ENCODE measurements at regions not wholly inside any gene's neighbourhood (a gene's known extent, or its start where the extent isn't known, plus 50 kb on each side); places are given as distances from the start of the nearest gene placed in this dataset.

DNA sequence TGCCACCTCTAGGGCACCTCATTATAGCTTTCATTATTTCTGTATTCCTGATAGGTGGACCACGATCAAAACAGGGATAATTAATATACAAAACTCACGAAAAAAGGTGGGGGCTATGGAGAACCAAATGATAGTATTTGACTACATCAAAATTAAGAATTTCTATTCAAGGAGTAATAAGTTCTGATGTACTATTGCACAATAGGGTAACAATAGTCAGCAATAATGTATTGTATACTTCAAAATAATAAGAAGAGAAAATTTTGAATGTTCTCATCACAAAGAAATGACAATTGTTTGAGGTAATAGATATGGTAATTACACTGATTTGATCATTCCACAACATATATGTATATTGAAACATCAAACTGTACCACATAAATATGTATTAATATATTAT is 327.3 kb upstream of the TRAM1L1 start:
- no peak for TF ChIP-seq EZH2 (IDR thresholded peaks at IDR 0.05; ENCODE audit: borderline replicate concordance, low read length)
- TF ChIP-seq, protein P1, sequence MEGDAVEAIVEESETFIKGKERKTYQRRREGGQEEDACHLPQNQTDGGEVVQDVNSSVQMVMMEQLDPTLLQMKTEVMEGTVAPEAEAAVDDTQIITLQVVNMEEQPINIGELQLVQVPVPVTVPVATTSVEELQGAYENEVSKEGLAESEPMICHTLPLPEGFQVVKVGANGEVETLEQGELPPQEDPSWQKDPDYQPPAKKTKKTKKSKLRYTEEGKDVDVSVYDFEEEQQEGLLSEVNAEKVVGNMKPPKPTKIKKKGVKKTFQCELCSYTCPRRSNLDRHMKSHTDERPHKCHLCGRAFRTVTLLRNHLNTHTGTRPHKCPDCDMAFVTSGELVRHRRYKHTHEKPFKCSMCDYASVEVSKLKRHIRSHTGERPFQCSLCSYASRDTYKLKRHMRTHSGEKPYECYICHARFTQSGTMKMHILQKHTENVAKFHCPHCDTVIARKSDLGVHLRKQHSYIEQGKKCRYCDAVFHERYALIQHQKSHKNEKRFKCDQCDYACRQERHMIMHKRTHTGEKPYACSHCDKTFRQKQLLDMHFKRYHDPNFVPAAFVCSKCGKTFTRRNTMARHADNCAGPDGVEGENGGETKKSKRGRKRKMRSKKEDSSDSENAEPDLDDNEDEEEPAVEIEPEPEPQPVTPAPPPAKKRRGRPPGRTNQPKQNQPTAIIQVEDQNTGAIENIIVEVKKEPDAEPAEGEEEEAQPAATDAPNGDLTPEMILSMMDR (conservative IDR thresholded peaks at IDR 0.05 in 1 of 2, IDR thresholded peaks at IDR 0.05 in 1 of 2; ENCODE audit: extremely low read depth in 1 of 2, insufficient read depth in 1 of 2, low read depth in 1 of 2, low read length in 2 of 2) = no peak
